Esophagus squamous epithelium (tissue), 5 donors: ENCODE measurements at regions not wholly inside any gene's neighbourhood (a gene's known extent, or its start where the extent isn't known, plus 50 kb on each side); places are given as distances from the start of the nearest gene placed in this dataset.

Source experiments
- DNase-seq: peaks from one replicate; lab custom pipeline; 2025; lab: John Stamatoyannopoulos, UW
- H3K27ac ChIP-seq, 4 donors: fragments of 200-600 bp; sonication (generic); one replicate each; pipeline ENCODE4 v1.5.1; 2016 to 2019; ENCODE audit warnings: mild to moderate bottlenecking in 1 of 4
- H3K27me3 ChIP-seq, 4 donors: fragments of 200-600 bp; sonication (generic); 1 replicate in 3 of 4; 2 replicates in 1 of 4; pipeline versions ENCODE4 v1.5.1 to v1.6.0; 2017 to 2021; ENCODE audit warnings: antibody characterized with exemption in 1 of 4
- H3K36me3 ChIP-seq, 3 donors: fragments of 200-600 bp; sonication (generic); one replicate each; pipeline ENCODE4 v1.5.1; 2016 to 2019
- H3K4me1 ChIP-seq, 3 donors: fragments of 200-600 bp; sonication (generic); one replicate each; pipeline ENCODE4 v1.5.1; 2017 to 2019
- H3K4me3 ChIP-seq, 4 donors: fragments of 200-600 bp; sonication (generic); 1 replicate in 3 of 4; 2 replicates in 1 of 4; pipeline ENCODE4 v1.5.1; 2016 to 2019; ENCODE audit warnings: mild to moderate bottlenecking in 2 of 4, moderate library complexity in 1 of 4
- H3K9me3 ChIP-seq, 3 donors: fragments of 200-600 bp; sonication (generic); one replicate each; pipeline ENCODE4 v1.5.1; 2016 to 2019
- POLR2A ChIP-seq, 4 donors: fragments of 450-650 bp; IDR thresholded peaks; one replicate each; pipeline ENCODE4 v1.6.1; 2017; ENCODE audit warnings: antibody characterized with exemption in 4 of 4, mild to moderate bottlenecking in 4 of 4, moderate library complexity in 3 of 4
- WGBS, 2 donors: methylation state at CpG; one replicate each; pipeline ENCODE4 v1.1.5; 2018; 5-methylcytosine and 5-hydroxymethylcytosine counted together
- intact Hi-C: fragments of 100-400 bp; cut with DNase I; formaldehyde crosslinking; loops from one replicate; pipeline ENCODE4 v1.15.0; 2022
- TF ChIP-seq, protein P1 (sequence below), 6 experiments: fragments of 450-650 bp in 4 of 6; fragments of 200-600 bp in 2 of 6; sonication (generic) in 2 of 6; IDR thresholded peaks; one replicate each; pipeline ENCODE4 v1.5.1; 2016 to 2019; ENCODE audit warnings: antibody characterized with exemption in 6 of 6, mild to moderate bottlenecking in 4 of 6, moderate library complexity in 4 of 6
- donor health status: DM: yes; HTN: yes; CAD: no.

DNA sequence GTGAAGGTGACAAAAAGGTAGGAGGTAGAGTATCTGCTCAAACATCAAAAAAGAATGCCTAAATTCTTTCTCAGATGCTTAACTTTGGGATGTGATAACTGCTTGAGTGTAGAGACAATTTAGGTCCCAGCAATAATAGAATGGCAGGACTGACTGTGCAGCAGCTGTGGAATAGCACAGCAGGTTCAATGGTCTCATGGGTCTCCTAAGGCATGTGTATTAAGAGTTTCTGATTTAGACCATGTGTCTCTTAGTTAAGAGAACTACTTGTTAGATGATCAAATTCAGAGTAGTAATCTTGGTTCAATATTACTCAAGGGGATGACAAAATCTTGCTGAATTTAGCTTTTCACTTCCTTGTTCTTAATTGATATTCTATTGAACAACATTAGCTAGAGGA is 72.0 kb downstream of the ALX1 start:
- TF ChIP-seq POLR2A (IDR thresholded peaks at IDR 0.05), result no peak
- TF ChIP-seq, protein P1, sequence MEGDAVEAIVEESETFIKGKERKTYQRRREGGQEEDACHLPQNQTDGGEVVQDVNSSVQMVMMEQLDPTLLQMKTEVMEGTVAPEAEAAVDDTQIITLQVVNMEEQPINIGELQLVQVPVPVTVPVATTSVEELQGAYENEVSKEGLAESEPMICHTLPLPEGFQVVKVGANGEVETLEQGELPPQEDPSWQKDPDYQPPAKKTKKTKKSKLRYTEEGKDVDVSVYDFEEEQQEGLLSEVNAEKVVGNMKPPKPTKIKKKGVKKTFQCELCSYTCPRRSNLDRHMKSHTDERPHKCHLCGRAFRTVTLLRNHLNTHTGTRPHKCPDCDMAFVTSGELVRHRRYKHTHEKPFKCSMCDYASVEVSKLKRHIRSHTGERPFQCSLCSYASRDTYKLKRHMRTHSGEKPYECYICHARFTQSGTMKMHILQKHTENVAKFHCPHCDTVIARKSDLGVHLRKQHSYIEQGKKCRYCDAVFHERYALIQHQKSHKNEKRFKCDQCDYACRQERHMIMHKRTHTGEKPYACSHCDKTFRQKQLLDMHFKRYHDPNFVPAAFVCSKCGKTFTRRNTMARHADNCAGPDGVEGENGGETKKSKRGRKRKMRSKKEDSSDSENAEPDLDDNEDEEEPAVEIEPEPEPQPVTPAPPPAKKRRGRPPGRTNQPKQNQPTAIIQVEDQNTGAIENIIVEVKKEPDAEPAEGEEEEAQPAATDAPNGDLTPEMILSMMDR (IDR thresholded peaks at IDR 0.05), result no peak
- DNase-seq, result no peak

DNA sequence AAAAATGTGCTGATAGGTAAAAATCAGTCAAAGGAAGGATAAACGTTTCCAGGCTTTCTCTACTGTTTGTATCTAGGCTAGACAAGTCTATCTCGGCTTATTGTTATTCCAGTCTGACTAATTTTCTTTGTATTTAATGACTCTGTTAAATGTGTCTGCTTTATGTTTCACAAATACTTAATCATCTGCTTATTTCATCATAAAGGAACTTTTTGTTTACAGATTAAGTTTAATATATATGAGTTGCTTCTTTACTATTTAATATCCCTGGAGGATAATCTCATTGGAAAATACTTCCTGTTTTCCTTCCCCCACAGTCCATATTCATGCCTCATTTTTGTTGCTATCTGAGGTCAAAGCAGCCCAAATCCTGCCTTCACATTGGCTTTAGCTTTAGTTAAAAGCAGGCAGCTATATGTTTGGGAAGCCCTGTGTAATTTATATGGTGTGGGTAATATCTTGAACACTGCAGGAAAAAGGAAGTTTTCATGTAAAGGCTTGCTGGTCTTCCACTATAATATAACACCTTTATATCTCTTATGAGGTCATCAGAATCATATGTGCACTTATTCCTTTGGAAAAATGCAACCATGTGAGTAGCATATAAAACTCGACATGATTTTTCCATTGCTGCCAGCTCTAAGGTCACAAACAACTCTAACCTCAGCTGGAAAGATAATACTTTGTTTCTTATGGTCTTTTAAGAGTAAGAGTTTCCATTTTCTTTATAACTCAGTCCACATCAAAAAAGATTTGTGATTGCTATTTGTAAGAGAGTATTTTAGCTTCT is 76.8 kb downstream of the ALX1 start:
- intact Hi-C loops, result no loop called here
- Histone ChIP-seq H3K9me3 (no peaks in the 10 kb centered on the region), H3K4me3 (no peak overlapping the region), H3K27me3 (peaks cover 0 to 8% (median 0%) of the 10 kb centered on the region in 4 donors), H3K4me1 (no peaks in the 10 kb centered on the region), H3K27ac (no peak overlapping the region), H3K36me3 (no peaks in the 10 kb centered on the region)
- TF ChIP-seq POLR2A (IDR thresholded peaks at IDR 0.05), result no peak
- TF ChIP-seq, protein P1 (IDR thresholded peaks at IDR 0.05), result no peak
- no peak for DNase-seq
- WGBS, 2 donors, result 22 to 25% methylated on average over 3 of the region's 3 CpGs

More for the DNA sequence above, 72.0 kb downstream of the ALX1 start:
- Histone ChIP-seq H3K9me3 (no peaks in the 10 kb centered on the region), H3K4me1 (no peaks in the 10 kb centered on the region), H3K27ac (no peak overlapping the region), H3K27me3 (peaks cover 0 to 8% (median 0%) of the 10 kb centered on the region in 4 donors), H3K4me3 (no peak overlapping the region), H3K36me3 (no peaks in the 10 kb centered on the region)
- intact Hi-C loops, result no loop called here

DNA sequence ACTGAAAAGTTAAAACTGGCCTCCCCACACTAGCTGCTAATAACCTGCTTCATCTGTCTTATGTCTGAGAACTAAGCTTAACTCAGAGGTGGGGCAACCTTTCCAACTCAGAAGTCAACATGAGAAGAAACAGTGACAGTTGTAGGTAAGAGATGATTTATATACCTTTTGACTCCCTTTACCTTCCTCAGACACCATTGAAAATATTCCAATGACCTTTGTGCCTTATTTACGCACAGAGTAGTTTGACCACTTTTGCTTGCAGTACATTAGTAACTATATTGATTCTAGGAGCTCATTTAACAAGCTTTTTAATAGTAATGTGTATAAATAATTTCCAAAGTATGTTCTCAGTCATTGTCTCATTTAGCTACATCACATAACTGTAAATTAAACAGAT is 77.6 kb downstream of the ALX1 start:
- Histone ChIP-seq H3K4me3 (no peak overlapping the region), H3K27ac (no peak overlapping the region), H3K9me3 (no peaks in the 10 kb centered on the region), H3K36me3 (no peaks in the 10 kb centered on the region), H3K4me1 (no peaks in the 10 kb centered on the region), H3K27me3 (peaks cover 0 to 8% (median 0%) of the 10 kb centered on the region in 4 donors)
- TF ChIP-seq POLR2A (IDR thresholded peaks at IDR 0.05), result no peak
- TF ChIP-seq, protein P1 (IDR thresholded peaks at IDR 0.05), result no peak
- DNase-seq, result no peak
- 83 to 95% methylated on average over 1 of the region's 1 CpG for WGBS, 2 donors
- intact Hi-C loops, result no loop called here

DNA sequence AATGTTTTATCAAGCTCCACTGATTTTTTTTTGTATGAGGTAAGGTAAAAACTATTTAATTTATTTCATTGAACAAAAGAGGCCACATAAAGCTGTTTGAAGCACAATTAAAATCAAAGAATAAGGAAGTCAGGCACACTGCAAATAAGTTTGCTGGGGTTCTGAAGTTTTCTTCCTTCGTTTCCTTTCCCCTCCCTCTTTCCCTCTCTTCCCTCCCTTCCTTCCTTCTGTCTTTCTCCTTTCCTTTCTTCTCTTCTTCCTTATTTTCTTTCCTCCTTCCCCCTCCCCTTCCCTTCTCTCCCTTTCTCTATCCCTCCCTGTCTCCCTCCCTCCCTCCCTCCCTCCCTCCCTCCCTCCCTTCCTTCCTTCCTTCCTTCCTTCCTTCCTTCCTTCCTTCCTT is 78.7 kb downstream of the ALX1 start:
- no peak overlapping the region for H3K4me3 ChIP-seq
- no peak for TF ChIP-seq POLR2A (IDR thresholded peaks at IDR 0.05)
- TF ChIP-seq, protein P1 (IDR thresholded peaks at IDR 0.05), result no peak

DNA sequence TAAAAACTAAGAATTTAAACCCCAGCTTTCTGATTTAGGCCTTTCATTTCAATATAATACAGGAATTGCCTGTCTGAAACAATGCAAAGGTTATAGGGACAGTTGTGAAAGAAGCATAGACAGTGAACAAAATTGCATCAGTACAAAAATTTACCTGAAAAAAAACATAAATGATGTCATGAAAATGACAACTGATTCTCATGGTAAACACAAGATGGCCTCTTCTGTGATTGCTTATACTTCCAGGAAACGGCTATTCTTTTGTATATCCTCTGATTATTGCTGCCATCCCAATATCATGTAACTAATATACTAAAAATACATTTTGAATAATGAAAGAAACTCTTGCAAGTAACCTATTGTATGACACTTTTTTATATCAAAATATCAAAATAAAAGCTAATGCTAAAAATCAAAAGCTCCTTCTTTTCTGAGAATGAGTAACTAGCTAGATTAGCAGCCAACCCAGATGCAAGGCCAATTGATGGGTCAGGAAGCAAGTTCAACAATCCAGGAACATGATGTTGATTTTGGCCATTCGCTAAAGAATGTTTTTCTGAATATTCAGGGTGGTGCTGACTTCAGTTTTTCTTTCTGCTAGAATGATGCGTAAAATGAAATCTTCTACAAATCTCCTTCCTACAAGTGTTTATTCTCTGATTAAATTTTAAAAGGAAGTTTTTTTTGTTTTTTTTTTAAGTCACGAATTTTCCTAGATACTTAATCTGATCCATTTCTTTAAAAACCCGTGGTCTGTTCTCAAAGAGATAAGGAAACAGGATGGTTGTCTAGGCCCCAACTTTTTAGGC is 83.6 kb downstream of the ALX1 start:
- intact Hi-C loops, result no loop called here
- Histone ChIP-seq H3K27ac (no peak overlapping the region), H3K36me3 (no peaks in the 10 kb centered on the region), H3K27me3 (no peaks in the 10 kb centered on the region), H3K4me3 (no peak overlapping the region), H3K9me3 (no peaks in the 10 kb centered on the region), H3K4me1 (no peaks in the 10 kb centered on the region)
- DNase-seq, result no peak
- WGBS, 2 donors, result 41 to 53% methylated on average over 5 of the region's 5 CpGs
- no peak for TF ChIP-seq POLR2A (IDR thresholded peaks at IDR 0.05)

More for the DNA sequence above, 78.7 kb downstream of the ALX1 start:
- H3K27ac ChIP-seq, result no peak overlapping the region
- peaks cover 0 to 8% (median 0%) of the 10 kb centered on the region in 4 donors for H3K27me3 ChIP-seq
- H3K36me3 ChIP-seq, result no peaks in the 10 kb centered on the region
- no peaks in the 10 kb centered on the region for H3K9me3 ChIP-seq
- intact Hi-C loops, result no loop called here
- H3K4me1 ChIP-seq, result no peaks in the 10 kb centered on the region
- WGBS, 2 donors, result 29 to 43% methylated on average over 1 of the region's 1 CpG
- DNase-seq, result no peak
